Stimulated activated CD4-positive, alpha-beta T cell treated with anti-CD3 and anti-CD28 coated beads, Interleukin-1b, Interleukin-23, amount 100 ng/mL, for 48 hours (primary cell): ENCODE measurements at regions not wholly inside any gene's neighbourhood (a gene's known extent, or its start where the extent isn't known, plus 50 kb on each side); places are given as distances from the start of the nearest gene placed in this dataset.
"Not testable (repeated sequence)": the region's sequence is repeated elsewhere in the genome, so short reads cannot be mapped to it uniquely, and the experiment has no call there.

Experiments
- DNase-seq: peaks from one replicate; pipeline ENCODE4 v3.0.0-alpha.2; 2020

GRCh38 chr20:22055981-22056380, 350.5 kb downstream of the PAX1 start:
- no peak for DNase-seq

GRCh38 chr20:22052025-22052650, 346.7 kb downstream of the PAX1 start:
- no peak for DNase-seq

- not testable (repeated sequence) for DNase-seq
Observed at GRCh38 chr20:22045956-22046507, 340.6 kb downstream of the PAX1 start.

- DNase-seq: no peak
Observed at GRCh38 chr20:22027423-22027822, 322.0 kb downstream of the PAX1 start.

- no peak for DNase-seq
Observed at GRCh38 chr20:22020201-22020600, 314.7 kb downstream of the PAX1 start.

- DNase-seq: no peak
Observed at GRCh38 chr20:22008456-22008855, 303.0 kb downstream of the PAX1 start.

GRCh38 chr20:22006306-22006705, 300.8 kb downstream of the PAX1 start:
- DNase-seq: no peak

- DNase-seq: no peak
Observed at GRCh38 chr20:22005535-22005934, 300.1 kb downstream of the PAX1 start.

- DNase-seq: no peak
Observed at GRCh38 chr20:22004946-22005345, 299.5 kb downstream of the PAX1 start.

- no peak for DNase-seq
Observed at GRCh38 chr20:22003680-22004079, 298.2 kb downstream of the PAX1 start.

- no peak for DNase-seq
Observed at GRCh38 chr20:22001886-22002285, 296.4 kb downstream of the PAX1 start.

GRCh38 chr20:21995461-21995860, 290.0 kb downstream of the PAX1 start:
- DNase-seq: no peak

- no peak for DNase-seq
Observed at GRCh38 chr20:21994203-21994602, 288.7 kb downstream of the PAX1 start.

- no peak for DNase-seq
Observed at GRCh38 chr20:21982559-21982958, 277.1 kb downstream of the PAX1 start.

GRCh38 chr20:21981597-21982344, 276.3 kb downstream of the PAX1 start:
- no peak for DNase-seq

GRCh38 chr20:21981179-21981578, 275.7 kb downstream of the PAX1 start:
- DNase-seq: no peak

GRCh38 chr20:21971436-21971835, 266.0 kb downstream of the PAX1 start:
- DNase-seq: no peak

- DNase-seq: no peak
Observed at GRCh38 chr20:21968486-21968885, 263.0 kb downstream of the PAX1 start.

- DNase-seq: no peak
Observed at GRCh38 chr20:21967481-21967880, 262.0 kb downstream of the PAX1 start.

- no peak for DNase-seq
Observed at GRCh38 chr20:21956591-21956990, 251.1 kb downstream of the PAX1 start.

GRCh38 chr20:21947406-21947805, 241.9 kb downstream of the PAX1 start:
- DNase-seq: no peak

- no peak for DNase-seq
Observed at GRCh38 chr20:21944227-21944626, 238.8 kb downstream of the PAX1 start.

GRCh38 chr20:21941941-21942805, 236.7 kb downstream of the PAX1 start:
- DNase-seq: no peak
